A673 (cell line): ENCODE measurements at regions not wholly inside any gene's neighbourhood (a gene's known extent, or its start where the extent isn't known, plus 50 kb on each side); places are given as distances from the start of the nearest gene placed in this dataset.

Experiments used
- CTCF ChIP-seq: fragments of 300-800, 200-600 bp; sonication (generic); conservative IDR thresholded peaks from 2 replicates; pipeline ENCODE4 v1.5.1; 2017; ENCODE audit warnings: low read depth, mild to moderate bottlenecking, antibody characterized with exemption, low read length, moderate library complexity, mixed read lengths
- EZH2 ChIP-seq: fragments of 200-600 bp; sonication (generic); IDR thresholded peaks from 2 replicates; pipeline ENCODE4 v1.6.1; 2017; ENCODE audit warnings: borderline replicate concordance, low read depth, mild to moderate bottlenecking, mixed read lengths, antibody characterized with exemption, low read length; ENCODE audit not compliant: poor library complexity, severe bottlenecking

- TF ChIP-seq CTCF (no peak), EZH2 (no peak)
Observed at GRCh38 chr1:244128591-244129383, 77.7 kb downstream of the ZBTB18 start.
